ENCODE measurements at regions not wholly inside any gene's neighbourhood (a gene's known extent, or its start where the extent isn't known, plus 50 kb on each side); places are given as distances from the start of the nearest gene placed in this dataset.

- H3K4me3 Mint-ChIP-seq, result no peak overlapping the region
- Histone ChIP-seq H3K27me3 (ENCODE audit: insufficient read depth) (no peaks in the 10 kb centered on the region), H3K4me1 (ENCODE audit: insufficient read depth) (no peaks in the 10 kb centered on the region), H3K4me3 (no peak overlapping the region), H3F3A (replicated peaks; ENCODE audit: low read depth) (no peaks in the 10 kb centered on the region), H4K20me1 (replicated peaks; ENCODE audit: insufficient read depth) (no peaks in the 10 kb centered on the region), H2AFZ (no peak overlapping the region), H3K9me2 (ENCODE audit: insufficient read depth) (no peaks in the 10 kb centered on the region), H3K27ac (ENCODE audit: low read depth) (no peak overlapping the region), H3K4me2 (no peak overlapping the region), H3K79me2 (replicated peaks; ENCODE audit: insufficient read depth) (no peaks in the 10 kb centered on the region), H3K36me3 (ENCODE audit: insufficient read depth) (no peaks in the 10 kb centered on the region; the same call in 1 of the 2 replicates)
- no peaks in the 10 kb centered on the region for H3K4me1 Mint-ChIP-seq
- no peak; the same call in 2 of the 3 replicates for ATAC-seq
- no peaks in the 10 kb centered on the region for H3K36me3 Mint-ChIP-seq (ENCODE audit: low read depth)
- DNase-seq (ENCODE audit: low spot score), result no peak
- H3K9me3 Mint-ChIP-seq, result peaks cover 12% of the 10 kb centered on the region
- peaks cover 2% of the 10 kb centered on the region for H3K27me3 Mint-ChIP-seq (ENCODE audit: insufficient read depth, low read depth, poor library complexity)
- TF ChIP-seq NANOG (IDR thresholded peaks at IDR 0.05; ENCODE audit: borderline replicate concordance) (no peak), CTCF (conservative IDR thresholded peaks at IDR 0.05; ENCODE audit: low read depth in 2 of 2) (no peak), POLR2AphosphoS5 (IDR thresholded peaks at IDR 0.05; ENCODE audit: low read depth) (no peak), ZNF462 (CRISPR knock-in tag; IDR thresholded peaks at IDR 0.05) (no peak), STAT1 (IDR thresholded peaks at IDR 0.05; ENCODE audit: unreplicated experiment) (no peak), ETS1 (IDR thresholded peaks at IDR 0.05) (no peak), EZH2 (IDR thresholded peaks at IDR 0.05; ENCODE audit: low read depth, unreplicated experiment) (no peak), ZNF114 (CRISPR knock-in tag; IDR thresholded peaks at IDR 0.05) (no peak), CREB1 (CRISPR knock-in tag; IDR thresholded peaks at IDR 0.05; ENCODE audit: low read depth) (no peak), JUNB (IDR thresholded peaks at IDR 0.05; ENCODE audit: unreplicated experiment) (no peak), EZH2phosphoT487 (IDR thresholded peaks at IDR 0.05; ENCODE audit: unreplicated experiment) (no peak), ZNF331 (CRISPR knock-in tag; IDR thresholded peaks at IDR 0.05; ENCODE audit: low read depth) (no peak), REST (IDR thresholded peaks at IDR 0.05; ENCODE audit: unreplicated experiment) (no peak)
- H3K27ac Mint-ChIP-seq, result no peak overlapping the region
Measured at GRCh38 chr22:47801541-47802245, 1039.2 kb downstream of the TBC1D22A start.

Data from GM23338 (cell line).